Suppressor macrophage treated with lipopolysaccharide for 1 hour (primary cell): ENCODE measurements at regions not wholly inside any gene's neighbourhood (a gene's known extent, or its start where the extent isn't known, plus 50 kb on each side); places are given as distances from the start of the nearest gene placed in this dataset.
A peak's percentile ranks its signal among the peaks of the same experiment; 100 is the strongest.

Experiments
- DNase-seq, 3 donors: peaks; one replicate each; pipeline ENCODE4 v3.0.0-alpha.2; 2020 to 2022

DNA sequence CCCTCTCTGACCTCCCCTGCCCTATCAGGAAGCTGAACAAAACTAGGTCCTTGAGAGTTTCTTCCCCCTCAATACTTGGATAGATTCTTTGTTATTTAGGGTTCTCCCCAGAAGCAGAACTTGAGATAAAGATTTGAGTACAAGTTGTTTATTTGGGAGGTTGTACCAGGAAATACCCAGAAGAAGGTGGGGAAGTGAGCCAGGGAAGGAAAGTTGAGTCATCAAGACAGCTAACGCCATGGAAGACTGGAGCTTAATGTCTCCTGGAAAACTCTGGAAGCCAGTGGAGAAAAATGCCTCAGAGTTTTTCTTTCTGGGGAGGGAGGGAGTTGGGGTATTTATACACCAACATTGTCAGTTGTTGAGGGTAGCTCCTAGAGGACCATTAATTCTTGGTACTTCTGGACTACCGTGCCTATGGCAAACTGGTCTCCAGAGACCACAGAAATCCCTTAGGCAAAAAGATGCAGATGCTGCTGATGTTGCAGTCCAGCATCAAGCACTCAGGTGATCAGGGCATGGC, 102.6 kb upstream of the ZFP64 start:
- no peak for DNase-seq

DNA sequence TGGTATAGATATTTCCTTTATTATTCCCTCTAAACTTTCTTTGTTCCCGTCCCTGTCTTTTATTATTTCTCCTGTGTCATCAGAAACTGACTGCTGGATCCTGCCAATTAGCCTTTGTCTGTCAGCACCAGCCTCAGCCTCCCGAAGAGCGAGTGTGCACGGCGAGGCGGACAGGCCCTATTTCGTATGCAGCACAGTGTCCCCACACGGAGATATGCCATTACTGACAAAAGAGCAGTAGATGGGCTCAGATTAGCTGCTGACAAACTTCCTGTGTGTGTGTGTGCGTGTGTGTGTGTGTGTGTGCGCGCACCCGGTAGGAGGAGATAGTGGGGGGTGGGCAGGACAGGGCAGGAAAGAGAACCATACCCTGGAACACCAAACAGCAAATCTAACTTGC, 99.5 kb upstream of the ZFP64 start:
- DNase-seq, result no peak

DNA sequence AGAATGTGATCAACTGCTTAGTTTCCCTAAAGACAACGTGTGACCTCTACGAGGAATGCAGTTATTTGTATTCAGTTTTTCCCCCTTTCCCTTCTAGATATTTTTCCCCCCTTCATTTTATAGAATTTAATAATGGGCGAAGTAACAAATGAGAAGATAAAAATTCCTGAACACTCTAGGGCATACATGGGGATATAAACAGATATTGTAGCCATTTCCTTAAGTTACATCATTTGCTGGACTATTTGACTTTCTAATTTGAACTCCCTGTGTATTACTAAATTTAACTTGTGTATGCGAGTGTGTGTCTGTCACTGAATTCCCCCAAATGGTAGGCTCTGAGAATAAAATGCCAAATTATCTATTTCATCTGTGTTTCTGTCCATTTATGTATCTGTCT, 99.0 kb upstream of the ZFP64 start:
- no peak for DNase-seq

DNA sequence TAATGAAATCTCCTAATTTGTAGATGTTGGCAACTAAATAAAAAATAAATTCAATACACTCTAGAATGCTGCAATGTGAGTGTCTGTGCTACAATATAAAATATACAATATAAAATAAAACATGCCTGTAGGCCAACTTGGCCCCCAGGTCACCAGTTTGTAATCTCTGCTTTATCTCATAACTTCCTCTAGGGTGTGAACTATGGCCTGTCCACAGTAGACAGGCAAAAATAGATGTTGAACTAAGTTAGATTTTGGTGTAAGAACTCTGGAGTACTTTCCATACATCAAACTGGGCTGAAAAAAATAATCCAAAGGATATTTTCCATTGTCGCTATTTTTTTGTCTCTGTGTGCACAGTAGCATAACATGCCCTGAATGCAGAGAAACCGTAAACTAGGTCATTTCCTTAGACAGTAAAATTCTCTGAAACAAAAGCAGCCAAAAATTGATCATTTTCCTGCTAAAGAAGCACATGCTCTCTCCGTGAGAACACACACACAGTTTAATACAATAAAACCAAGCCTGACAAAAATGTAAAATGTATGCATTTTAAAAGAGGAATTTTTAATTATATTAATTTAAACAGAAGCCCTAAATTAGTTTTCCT, 98.5 kb upstream of the ZFP64 start:
- DNase-seq, result no peak

DNA sequence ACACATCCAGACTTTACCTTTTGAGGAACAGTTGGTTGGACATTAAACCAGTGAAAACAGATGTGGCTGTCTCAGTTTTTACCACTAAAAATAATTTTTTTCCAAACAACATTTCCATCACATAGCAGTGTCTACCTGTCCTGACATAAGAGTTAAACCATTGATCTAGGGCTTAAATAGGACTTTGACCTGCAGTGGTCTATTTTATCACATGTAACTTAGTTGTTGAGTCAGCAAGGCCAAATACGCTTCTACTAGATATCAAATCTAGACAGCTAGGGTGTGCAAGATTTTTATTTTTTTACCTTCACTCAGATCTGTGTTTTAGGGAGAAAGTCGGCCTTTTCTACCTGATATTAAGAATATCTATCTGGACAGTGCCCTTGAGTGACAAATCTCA, 88.8 kb upstream of the ZFP64 start:
- DNase-seq, result no peak

GRCh38 chr20:52279706-52280105, 88.1 kb upstream of the ZFP64 start:
- no peak for DNase-seq

GRCh38 chr20:52275181-52275691, 83.7 kb upstream of the ZFP64 start:
- no peak for DNase-seq

DNA sequence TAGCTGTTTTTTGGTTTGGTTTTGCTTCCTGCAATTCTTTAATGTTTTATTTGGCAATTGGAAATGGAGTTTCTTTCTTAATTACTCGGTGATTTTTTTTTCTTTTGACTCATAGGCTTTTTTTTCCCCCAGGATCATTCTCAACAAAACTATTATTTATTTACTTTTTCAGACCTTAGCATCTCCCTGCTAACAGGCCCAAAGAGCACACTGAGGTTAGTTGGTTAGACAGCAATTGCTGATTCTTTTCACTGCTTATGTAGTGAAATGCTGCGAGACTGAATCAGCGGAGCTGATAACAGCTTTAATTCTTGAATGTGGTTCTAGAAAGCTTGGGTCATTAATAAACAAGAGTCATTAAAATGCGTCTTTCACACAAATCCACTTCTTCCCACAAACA, 79.1 kb upstream of the ZFP64 start:
- no peak for DNase-seq

- no peak for DNase-seq
These were observed 78.5 kb upstream of the ZFP64 start for GRCh38 chr20:52270001-52270606.

DNA sequence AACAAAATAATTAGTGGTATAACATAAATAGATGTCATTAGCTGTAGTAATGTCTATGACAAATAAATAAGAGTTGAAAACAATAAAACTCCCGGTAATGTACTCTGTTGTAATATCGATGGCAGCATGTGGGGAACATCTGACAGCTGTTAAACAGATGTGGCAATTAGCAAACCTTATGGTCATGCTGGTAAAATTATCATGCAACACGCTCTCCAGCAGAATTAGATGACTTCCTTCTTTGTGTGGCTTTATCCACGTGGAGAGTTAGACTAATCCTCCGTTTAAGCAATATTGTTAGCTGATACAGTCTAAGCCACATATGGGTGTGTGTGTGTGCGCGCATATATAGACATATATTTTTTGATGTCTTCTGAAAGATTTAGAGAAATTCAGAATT, 77.7 kb upstream of the ZFP64 start:
- DNase-seq, result peak; percentile 18 to 28 (median 24)

- DNase-seq, result no peak
These were observed 76.7 kb upstream of the ZFP64 start for GRCh38 chr20:52268184-52268749.

DNA sequence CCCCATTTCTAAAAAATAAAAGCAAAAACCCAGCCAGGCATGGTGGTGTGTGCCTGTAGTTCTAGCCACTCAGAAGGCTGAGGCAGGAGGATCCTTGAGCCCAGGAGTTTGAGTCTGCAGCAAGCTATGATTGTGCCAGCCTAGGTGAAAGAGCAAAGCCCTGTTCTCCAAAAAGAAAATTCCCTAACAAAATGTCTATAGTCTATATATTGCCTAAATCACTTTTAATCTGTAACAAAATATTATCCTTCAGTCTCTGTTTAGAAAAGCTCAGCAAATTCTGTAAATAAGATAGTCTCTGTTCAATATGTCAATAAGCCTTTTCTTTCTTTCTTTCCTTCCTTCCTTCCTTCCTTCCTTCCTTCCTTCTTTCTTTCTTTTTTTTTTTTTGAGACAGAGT, 75.8 kb upstream of the ZFP64 start:
- no peak for DNase-seq

DNA sequence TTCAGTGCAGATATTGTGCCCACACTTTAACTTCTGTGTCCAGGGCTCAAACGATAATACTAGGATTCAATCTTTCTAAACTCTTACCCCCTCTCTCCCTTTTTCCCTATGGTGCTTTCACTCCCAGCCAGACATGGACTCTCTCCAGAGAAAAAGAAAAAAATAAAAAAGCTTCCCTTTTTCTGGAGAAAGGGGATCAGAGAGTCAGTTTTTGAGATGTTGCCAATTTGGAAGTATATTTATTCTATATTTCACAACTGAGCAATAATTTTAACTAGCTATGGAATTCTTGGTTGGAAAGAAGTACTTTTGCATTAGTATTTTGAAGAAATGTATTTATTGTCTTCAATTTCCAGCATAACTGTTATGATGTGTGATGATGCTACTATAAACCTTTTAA, 72.2 kb upstream of the ZFP64 start:
- no peak for DNase-seq

GRCh38 chr20:52261792-52262191, 70.2 kb upstream of the ZFP64 start:
- no peak for DNase-seq

DNA sequence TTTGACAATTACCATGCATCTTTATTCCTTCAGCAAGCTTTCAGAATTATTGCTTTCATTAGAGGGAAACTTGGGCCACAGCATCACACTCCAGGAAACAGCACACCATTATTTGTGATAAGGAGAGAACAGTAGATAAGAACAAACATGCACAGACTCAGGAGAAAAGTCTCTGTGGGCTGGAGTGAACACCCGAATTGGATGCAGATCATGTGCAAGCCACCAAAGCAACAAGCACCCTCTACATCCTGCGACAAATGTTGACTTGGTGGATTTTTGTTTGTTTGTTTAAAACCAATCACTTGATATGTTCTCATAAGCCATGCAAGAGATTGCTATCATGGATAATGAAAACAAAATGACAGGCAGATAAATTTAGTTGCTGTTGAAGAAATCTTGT, 67.7 kb upstream of the ZFP64 start:
- no peak for DNase-seq

GRCh38 chr20:52256454-52256853, 64.9 kb upstream of the ZFP64 start:
- no peak for DNase-seq

GRCh38 chr20:52252664-52253063, 61.1 kb upstream of the ZFP64 start:
- DNase-seq, result no peak

DNA sequence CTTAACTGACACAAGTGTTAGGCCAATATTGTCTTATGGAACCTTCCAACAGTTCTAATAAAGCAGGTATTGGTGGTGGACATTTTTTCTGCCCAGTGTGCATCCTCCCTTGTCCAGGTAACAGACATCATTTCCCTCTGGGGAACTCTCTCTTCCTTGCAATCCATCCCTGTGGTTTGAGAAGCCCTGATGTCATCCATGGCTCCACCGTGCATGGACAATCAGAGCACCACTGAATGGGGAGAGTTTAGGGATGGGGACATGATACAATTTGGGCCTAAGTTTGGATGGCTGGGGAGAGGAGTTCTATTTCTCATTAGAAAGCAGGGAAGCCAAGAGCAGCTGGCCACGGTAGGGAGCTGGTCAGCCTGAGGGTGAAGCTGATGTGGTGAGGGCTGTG, 60.2 kb upstream of the ZFP64 start:
- no peak for DNase-seq

GRCh38 chr20:52251136-52251700, 59.6 kb upstream of the ZFP64 start:
- no peak for DNase-seq

DNA sequence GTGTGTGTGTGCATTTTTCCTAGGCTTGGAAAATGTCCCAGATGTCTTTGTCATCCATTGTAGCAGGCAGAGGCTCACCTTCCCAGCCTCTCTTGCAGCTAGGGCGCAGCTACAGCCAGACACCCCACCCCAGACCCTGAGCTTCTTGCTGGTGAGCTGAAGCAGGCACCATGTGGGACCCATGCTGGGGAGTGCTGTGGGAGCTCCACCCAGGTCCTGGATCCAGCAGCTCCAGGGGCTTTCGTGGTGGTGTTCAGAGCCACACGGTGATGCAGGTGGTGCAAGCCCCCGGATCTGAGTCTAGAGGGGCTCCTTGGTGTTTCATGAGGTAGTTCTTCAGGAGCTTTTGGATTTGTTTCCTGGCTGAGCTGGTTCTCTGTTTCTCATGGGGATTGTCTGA, 56.0 kb upstream of the ZFP64 start:
- DNase-seq, result no peak

DNA sequence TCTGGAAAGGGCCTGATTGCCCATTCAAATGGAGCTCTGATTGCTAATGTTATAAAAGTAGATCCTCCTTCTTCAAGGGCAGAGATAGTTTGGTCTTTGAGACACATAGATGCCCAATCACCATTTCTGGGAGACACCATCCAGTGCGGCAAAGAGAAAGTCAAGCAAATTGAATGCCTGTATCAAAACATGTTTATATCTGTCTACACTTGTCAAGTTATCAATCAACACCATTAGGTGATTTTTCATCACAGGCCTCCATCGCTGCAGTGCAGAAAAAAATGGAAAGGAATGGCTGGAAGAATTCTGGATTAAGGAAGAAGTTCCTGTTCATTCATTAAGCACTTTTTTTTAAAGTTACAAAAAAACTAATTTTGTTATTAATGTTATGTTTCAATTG, 54.8 kb upstream of the ZFP64 start:
- DNase-seq, result no peak

- no peak for DNase-seq
These were observed 53.1 kb upstream of the ZFP64 start for GRCh38 chr20:52244702-52245101.

DNA sequence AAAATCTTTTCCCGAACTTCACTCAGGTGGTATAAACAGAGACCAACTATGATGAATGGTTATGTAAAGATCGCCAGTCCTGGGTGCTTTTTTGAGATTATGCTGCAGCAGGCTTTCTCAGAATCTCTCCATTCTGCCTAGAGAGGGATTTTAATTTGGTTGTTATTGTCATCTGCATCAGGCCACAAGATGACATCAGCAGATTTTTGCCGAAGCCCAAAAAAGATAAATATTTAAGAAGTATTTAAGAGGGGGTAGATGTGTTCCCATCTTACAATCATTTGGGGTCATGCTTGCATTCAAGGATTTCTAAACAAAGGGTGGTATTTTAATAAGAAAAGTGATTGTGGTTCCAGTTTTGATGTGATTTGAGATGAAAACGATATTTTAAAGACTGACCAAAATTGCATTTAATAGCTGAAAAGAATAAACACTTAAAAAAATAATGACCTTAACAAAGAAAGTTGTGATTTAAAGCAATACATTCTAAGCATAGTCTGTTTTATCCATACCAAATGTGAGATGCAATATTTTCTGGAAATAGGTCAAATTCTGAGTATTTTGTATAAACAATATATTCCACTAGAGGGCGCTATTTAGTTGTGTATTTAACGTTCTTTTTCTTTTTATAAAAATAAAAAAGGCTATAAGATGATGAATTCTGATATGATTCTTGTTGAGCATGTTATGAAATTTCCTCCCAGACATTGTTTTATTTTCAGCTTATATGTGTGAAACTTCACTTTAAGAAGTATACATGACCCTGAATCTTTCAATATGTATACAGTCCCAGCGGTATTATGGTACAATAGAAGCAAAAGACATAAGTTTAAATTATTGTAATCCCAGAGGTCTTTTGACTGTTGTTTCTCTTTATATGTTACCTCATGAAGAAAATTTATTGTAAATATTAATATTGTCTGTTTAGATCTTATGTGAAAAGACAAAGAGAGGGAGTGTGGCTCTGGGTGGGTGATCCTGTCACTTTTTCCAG, 51.0 kb upstream of the ZFP64 start:
- DNase-seq, result peak; percentile 26 to 79 (median 70)
